Hematopoietic multipotent progenitor cell treated with erythropoietin and hydrocortisone succinate and interleukin-3 and kit ligand, for 6 days (in vitro differentiated cells): ENCODE measurements at regions not wholly inside any gene's neighbourhood (a gene's known extent, or its start where the extent isn't known, plus 50 kb on each side); places are given as distances from the start of the nearest gene placed in this dataset.

Experiments used
- DNase-seq: peaks from one replicate; pipeline ENCODE4 v3.0.0-alpha.2; 2015

DNA sequence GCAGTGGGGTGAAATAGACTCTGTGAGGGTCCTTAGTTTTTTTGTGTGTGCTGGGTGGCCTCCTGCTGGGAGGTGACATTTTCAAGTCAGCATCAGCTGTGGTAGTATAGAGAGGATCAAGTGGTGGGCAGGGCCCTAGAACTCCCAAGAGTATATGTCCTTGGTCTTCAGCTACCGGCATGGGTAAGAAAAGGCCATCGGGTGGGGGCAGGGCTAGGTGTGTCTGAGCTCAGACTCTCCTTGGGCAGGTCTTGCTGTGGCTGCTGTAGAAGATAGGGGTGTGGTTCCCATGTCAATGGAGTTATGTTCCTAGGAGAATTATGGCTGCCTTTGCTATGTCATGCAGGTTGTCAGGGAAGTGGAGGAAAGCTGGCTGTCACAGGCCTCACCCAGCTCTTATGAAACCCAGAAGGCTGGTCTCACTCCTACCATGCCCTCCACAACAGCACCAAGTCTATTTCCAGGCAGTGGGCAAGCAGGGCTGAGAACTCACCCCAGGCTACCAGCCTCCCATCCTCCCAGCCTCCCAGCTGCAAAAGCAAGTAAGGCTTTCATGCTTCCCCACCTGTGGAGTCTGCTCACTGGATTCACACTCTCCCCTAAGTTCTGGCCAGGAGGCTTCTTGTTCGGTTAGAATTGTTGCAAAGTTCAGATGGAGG is 130.6 kb upstream of the SOX1 start:
- no peak for DNase-seq

DNA sequence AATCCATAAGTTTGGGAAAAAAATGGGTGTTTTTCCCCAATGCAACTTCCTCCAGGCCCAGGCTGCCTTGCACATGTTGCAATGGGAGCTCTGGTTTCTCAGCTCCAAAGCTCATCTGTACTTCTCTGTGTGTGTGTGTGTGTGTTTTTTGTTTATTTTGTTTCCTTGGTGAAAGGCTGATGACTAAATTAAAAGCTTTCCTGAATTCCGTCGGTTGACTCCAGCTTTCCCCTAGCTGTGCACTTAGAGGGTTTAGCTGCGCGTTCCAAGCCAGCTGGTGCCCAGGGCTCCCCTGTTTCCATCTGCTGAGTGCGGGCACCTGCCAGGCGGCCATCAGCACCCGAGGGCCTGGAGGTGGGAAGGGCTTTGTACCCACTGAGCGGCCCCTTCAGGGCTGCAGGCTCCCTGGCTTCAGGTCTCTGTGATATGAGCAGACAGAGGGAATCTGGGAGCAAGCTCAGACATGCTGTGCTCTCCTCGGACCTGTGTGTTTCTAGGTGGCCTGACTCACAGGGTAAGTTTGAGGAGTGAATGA is 129.1 kb upstream of the SOX1 start:
- no peak for DNase-seq

DNA sequence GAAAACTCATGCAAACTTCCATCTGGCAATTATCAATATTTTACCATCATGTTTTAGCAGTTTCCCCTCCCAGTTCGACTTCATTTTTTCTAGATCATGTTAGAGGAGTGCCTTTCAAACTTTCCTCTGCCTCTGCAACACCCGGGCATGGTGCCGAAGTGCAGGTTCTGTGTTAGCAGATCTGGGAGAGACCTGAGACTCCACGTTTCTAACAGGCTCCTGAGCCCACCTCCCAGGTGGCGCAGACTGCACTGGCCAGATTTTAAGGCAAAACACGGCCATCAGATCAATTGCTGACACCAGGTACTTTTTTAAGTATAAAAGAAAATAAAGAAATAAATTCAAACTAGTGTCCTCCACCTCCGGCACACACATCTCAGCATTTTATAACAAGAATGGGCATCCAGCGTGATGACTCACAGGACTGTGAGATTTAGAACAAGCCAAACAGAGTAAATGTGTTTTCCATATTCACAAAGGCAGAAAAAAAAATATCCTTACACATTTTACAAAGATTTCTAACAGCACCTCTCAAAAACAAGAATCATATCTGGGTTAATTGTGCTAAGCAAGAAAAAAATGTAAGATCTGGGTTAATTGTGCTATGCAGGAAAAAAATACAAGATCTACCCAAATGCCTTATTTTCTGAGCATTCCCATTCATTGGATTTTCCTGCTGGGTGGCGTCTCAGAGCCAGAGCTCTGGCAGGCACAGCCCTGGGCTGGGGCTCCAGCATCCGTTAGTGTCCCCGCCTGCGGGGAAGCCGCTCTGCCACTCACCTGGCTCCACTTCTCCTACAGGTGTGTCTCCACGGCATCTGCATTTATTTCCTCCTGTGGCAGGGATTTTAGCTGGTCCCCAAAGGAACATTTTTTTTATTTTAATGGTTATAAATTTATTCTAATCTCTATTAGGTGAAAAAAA is 127.9 kb upstream of the SOX1 start:
- DNase-seq = no peak

DNA sequence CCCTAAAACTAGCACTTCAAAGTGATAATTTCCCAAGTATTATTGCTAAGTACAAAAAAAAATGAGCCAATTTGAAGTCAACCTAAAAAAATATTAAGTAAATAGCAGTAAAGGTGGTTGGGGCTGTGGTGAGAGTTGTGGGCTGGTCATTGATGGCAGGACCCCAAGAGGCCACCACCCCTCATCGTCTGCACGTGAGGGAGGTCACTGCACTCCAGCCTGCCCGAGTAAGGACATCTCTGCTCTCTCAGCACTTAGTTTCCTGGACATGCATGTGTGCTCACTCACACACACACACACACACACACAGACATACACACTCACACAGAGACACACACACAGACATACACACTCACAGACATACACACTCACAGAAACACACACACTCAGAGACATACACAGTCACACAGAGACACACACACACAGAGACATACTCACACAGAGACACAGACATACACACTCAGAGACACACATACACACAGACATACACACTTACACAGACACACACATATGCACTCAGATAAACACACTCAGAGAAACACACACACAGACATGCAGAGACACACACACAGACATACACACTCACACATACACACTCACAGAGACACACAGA is 127.2 kb upstream of the SOX1 start:
- DNase-seq = no peak

DNA sequence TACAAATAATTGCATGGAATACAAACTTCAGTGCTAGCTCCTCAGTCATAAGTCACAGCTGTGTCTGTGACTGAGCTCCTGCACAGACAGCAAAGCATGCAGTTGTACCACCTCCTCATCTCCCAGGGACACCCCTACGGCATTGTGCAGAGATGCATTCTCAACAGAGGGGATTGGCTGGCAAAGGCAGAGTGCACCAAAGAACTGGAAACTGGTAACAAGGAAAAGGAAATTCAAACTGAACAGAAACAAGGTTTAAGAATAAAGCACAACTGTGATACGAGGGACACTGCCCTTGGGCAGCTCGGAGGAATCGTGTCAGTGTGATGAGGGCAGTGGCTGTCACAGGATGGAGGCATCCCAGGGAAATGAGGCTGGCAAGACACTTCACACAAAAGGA is 126.1 kb upstream of the SOX1 start:
- no peak for DNase-seq

DNA sequence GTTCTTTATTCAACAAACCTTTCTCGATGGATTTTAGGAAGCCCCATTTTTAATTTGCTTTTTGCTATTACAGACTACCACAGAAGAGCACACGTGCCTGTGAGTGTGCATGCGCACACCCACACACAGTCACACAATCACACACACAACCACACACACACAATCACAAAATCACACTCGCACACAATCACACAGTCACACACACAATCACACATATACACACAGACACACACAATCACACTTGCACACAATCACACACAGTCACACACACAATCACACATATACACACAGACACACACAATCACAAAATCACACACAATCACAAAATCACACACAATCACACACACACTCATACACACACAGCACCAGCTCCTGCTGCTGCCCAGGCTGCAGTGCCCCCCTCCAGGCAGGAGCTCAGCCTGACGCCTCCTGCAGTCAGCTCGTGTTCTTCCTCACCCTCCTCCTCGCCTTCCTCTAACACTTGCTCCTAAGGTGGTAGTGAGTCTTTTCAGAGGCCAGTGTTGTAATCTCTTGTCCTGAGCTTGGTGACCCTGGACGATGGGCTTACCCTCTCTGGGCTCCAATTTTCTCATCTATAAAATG is 125.0 kb upstream of the SOX1 start:
- no peak for DNase-seq

DNA sequence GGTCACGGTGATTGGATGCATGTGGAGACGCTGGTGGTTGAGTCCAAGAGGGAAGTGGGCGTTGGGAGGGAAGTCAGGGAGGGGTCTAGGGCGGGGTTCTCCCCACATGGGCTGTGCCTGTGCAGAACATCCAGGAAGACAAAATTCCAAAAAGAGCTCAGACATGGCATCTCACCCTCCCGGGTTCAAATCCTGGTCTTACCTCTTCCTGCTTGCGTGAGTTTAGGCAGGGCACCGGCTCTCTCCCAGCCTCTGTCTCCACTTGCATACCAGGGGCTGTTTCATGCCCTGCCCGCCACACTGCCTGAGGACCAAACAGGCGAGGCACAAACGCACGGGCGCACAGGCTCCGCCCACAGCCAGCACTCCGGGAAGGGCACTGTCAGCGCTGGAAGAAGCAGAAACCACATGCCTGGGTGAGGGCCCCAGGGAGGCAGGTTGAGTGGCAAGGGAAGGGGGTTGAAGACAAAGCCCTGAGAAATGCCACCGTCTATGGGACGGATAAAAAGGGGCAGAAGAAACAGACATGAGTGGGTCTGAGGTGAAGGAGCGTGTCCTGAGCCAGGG is 123.6 kb upstream of the SOX1 start:
- DNase-seq = no peak

DNA sequence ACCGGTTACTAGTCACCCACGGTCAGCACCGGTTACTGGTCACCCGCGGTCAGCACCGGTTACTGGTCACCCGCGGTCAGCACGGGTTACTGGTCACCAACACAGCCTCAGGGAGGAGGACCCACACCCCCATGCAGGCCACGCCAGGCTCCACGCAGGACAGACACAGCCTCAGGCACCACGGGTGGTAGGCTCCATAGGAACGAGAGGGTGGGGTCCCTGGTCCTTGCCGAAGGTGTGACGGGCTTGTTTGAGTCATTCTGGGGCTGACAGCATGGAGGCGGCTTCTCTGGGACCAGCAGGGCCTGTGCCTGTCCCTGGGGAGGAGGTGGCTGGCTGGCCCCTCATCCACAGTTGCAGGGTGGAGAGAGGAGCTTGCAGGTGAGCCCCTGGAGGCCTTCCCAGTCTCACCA is 122.8 kb upstream of the SOX1 start:
- peak; percentile 2 for DNase-seq

DNA sequence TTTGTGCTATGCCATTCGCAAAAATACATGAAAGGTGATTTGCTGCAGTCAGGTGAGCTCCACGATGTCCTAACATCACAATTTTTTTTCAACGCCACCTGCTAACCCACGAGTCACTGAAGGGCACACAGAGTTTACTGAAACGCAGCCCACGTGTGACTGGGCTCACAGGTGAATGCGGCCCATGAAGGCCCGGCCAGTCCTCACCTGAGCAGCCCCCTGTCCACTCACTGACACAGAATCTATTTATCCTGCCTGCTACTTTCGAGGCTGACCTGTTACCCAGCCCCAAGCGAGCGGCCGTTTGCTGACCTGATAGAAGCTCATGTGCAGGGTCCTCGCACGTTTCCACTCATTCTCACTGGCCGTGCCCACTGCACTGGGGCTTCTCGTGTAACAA is 121.9 kb upstream of the SOX1 start:
- no peak for DNase-seq

DNA sequence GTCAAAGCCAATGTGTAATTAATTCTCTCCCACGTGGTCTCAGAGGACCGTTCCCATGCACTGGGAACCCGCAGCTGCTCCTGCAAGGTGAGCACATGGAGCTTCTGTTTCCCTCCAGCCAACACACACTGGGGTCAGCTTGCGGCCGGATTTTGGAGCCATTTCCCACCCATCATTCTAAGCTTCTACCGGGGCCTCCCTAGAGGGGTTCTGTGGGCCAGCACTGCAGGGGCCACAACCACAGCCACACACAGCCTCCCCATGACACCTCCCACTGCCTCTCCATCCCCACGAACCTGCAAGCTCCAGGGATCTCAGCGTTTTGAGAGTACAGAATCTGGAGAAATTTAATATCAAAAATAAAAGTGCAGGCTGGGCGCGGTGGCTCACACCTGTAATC is 120.7 kb upstream of the SOX1 start:
- no peak for DNase-seq

DNA sequence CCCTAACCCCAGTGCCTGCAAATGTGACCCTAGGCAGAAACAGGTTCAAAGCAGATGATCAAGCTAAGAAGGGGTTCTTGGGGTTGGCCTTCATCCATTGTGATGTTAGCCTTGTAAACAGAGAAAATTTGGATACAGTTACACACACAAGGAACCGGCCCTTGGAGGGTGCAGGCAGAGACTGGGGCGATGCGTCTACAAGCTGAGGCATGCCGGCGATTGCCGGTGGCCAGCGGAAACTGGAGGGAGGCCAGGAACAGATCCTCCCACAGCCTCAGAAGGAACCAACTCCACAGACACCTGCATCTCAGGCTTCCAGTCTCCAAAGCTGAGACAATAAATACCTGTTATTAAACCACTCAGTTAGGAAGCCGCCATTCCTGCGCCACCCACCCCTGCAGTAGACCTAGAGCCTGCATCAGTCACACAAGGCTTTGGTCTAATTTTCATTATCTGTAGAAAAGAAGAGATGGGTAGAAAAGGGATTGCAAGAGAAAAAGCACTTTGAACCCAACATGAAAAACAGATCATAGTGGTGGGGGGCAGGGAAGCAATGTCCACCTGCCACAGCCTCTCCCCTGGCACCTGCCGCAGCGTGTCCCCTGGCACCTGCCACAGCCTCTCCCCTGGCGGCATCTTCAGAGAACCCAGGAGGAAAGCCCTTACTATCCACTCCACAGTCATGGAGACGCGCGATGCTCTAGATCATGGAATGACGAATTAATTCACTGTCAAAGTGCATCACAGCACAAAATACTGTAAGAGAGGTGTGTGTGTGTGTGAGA is 119.7 kb upstream of the SOX1 start:
- no peak for DNase-seq

DNA sequence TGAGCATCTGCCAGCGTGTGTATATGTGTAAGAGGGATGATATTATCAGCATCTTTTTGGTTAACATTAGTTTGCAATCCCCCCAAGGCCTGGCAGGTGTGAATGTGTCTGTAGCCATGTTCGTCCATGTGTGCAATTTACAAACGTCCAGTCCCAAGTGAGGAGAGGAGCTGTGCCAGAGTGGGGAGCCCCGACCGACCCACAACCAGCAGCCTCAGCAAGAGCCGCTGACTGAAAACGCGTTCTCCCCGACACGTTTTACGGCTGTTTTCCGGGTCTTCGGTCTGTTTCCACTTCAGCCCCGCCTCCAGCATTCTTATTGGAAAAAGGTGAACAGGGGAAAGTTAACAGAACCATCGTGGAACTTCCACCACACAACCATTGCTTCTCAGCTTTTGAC is 119.1 kb upstream of the SOX1 start:
- DNase-seq = no peak

DNA sequence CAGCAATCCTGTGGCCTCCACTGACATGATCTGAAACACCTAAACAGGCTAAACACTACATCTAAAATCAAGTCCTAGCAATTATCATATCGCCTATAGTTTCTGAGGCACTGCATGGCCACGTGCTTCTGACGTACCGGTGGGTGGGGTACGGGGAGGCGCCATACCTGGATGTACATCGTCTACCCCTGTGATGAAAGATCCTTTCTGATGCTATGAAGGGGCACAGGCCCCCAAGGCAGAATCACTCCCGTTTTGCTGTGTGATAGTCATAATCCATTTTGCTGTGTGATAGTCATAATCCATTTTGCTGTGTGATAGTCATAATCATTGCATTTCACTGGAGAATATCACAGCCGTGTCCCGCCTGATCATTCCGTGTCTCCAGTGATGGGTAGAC is 118.7 kb upstream of the SOX1 start:
- no peak for DNase-seq

DNA sequence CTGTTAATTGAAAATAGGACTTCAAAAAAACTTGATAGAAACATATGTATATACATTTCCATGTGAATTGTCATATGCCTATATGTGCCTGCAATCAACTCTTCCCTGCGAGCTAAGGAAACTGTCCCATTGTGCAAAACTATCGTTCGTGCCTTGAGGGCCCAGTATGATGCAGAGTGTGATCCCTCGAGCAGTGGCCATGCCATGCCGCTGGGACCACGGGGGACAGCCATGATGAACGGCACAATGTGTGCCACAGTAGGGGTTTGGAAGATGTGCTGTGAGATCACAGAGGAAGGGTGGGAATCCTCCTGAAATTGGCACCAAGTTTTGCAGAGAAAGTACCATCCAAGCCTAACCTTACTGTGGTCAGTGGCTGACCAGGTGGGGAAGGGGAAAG is 118.1 kb upstream of the SOX1 start:
- no peak for DNase-seq

DNA sequence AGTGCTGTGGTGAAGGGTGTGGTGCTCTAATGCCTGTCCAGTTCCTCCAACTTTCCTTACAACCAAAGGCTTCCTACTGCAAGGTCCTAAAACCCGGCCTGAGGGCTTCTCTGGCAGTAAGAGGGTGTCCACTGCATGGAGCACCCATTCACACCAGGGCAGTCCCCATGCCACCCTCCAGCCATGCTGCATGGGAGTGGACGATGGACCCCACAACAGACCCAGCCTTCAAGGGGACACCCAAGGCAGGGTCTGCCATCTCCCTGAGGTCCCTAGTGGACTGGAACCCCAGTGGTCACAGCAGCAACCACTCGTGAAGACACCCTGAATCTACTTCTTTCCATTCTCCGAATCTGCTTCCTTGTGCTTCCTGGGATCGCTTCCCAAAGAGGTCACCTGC is 117.6 kb upstream of the SOX1 start:
- no peak for DNase-seq

DNA sequence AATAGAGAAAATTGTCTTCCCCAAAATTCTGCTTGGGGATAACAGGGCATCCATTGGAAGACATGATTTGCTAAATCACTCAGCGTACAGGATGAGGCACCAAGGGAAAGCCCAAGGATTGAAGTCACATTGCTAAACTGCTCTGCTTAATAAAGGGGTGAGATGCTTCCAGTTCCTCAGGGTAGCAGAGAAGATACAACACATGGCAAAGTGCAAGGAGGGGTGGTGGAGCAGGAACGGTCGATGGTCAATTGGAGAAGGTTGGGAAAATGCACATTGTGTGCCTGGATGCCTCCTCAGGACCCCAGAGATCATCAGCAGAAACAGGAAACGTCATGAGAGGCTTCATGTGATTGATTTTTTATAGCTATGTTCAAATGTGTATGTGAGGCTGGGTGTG is 116.3 kb upstream of the SOX1 start:
- DNase-seq = no peak

DNA sequence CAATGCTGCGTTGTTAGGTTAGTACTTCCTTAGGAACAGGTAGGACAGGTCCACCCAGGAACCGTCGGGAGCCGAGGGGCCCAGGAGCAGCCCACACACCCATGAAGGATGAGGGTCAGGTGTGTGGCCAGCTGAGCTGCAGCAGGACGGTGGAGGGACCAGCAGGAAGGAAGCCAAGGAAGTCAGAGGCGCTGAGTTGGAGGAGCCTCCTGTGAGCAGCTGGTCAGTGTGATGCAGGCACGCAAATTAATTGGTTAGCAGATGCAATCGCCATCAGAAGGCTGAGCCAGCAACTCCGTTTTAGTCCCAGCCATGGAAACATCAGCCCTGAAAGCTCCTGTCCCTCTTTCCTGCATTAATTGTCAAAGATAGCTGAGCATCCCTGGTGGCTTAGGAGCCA is 114.9 kb upstream of the SOX1 start:
- DNase-seq = no peak

DNA sequence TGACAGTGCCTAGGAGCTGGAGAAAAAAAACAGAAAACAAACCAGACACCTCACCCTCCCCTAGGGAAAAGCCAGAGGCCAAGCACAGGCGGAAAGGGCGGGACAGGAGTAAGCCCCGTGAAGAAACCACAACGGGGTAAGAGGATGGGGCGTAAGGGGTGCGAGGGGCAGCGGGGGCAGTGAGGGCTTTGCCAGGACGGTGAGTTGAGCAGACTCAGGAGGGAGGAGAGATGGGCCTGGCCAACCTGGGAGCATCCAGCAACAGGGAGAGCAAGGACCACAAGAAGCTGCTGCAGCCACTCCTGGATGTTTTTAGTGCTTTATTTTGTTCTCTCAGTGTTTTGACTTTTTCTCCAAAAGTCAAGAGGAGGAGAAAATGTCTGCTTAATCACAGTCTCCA is 114.1 kb upstream of the SOX1 start:
- DNase-seq = no peak

DNA sequence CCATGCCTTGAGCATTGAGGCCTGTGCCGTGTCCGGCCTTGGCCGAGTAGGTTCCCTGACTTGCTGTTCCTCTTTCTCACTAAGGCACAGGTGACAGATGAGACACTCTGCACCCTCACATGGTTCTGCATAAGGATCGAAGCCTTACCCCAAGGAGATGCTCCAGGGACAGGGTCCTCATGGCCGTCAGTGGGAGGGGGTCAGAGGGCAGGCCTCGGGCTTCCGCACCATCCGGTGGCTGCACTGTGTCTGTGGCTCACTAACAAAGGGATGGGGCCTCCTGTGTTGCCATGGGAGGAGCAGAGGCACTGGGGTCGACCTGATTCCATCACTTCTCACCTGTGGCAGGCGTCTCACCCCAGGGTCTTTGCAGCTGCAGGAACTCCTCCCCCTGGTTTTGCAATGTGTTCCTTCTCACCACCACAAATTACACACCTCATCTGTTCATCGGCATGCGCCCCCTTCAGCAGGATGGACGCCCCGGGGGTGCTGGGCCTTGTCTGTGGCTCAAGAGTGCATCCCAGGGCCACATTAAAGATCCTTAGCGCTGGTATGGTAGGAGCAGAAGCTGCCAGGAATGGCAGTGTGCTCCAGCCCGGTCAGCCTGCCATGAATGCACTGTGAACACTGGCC is 113.3 kb upstream of the SOX1 start:
- DNase-seq = no peak

DNA sequence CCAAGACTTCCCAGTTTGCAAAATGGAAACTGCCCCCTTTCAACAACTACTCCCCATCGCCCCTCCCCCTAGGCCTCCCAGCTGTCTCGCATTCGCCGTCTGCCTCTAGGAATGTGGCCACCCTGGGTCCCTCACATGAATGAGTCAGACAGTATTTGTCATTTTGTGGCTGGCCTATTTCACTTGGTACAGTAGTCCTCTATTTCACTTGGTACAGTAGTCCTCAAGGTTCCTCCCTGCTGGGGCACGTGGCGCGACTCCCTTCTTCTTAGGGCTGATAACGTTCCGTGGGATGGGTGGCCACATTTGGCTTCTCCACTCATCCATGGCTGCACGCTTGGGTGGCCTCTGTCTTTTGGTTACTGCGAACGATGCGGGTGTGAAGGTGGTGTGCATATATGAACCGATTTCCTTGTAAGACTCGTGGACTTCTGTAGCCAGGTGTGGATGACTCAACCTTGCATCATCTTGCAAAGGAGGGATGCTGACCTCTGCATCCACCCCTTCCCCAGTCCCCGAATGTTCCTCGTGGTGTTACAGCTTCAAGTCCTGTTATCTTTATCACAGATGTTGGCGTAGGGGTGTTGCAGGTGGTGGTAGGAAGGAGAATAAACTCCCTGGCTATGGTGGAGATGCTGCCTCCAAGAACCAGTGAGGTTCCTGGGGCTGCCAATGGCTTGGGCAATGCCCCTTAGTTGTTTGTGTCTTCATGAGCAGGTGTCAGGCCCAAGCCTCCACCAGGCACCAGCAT is 112.1 kb upstream of the SOX1 start:
- DNase-seq = no peak
